IMR-90 (cell line): ENCODE measurements at regions not wholly inside any gene's neighbourhood (a gene's known extent, or its start where the extent isn't known, plus 50 kb on each side); places are given as distances from the start of the nearest gene placed in this dataset.

Experiments used
- ATAC-seq: fragments of 200-7000 bp; cut with Tn5 transposase; 2 replicates; pipeline ENCODE4 v1.9.1; 2020; ENCODE audit warnings: low read depth, mild to moderate bottlenecking, moderate library complexity
- BruUV-seq: library from RNA; stranded (reverse); fragments of 400-500 nt; replicated peaks from 2 replicates; lab custom pipeline; 2021; lab: Mats Ljungman, UMichigan
- CTCF ChIA-PET: fragments of 300-600 bp; formaldehyde crosslinking; extraction: SDS; loops from one replicate; lab custom pipeline; 2021; ENCODE audit warnings: antibody characterized with exemption; lab: Yijun Ruan, JAX
- POLR2A ChIA-PET: fragments of 300-600 bp; sonication (Branson Sonifier 250); formaldehyde crosslinking; loops from one replicate; lab custom pipeline; 2022; ENCODE audit warnings: antibody characterized with exemption; ENCODE audit not compliant: unreplicated experiment; lab: Charles Lee
- DNase-seq: peaks from one replicate; pipeline ENCODE4 v3.0.0; 2013
- H2AFZ ChIP-seq: replicated peaks from 2 replicates; pipeline ENCODE3; 2013; ENCODE audit warnings: low read length, mild to moderate bottlenecking; ENCODE audit not compliant: poor library complexity
- H2AK5ac ChIP-seq: 2 replicates; pipeline ENCODE4 v1.6.1; 2013; ENCODE audit warnings: low read depth, low read length, inconsistent platforms
- H2AK9ac ChIP-seq: replicated peaks from 2 replicates; pipeline ENCODE3; 2013; ENCODE audit warnings: mild to moderate bottlenecking, low read depth, low read length, moderate library complexity; ENCODE audit not compliant: poor library complexity
- H2BK120ac ChIP-seq: 2 replicates; pipeline ENCODE4 v1.6.1; 2013; ENCODE audit warnings: low read depth, low read length, inconsistent platforms
- H2BK15ac ChIP-seq: 3 replicates; pipeline ENCODE4 v1.6.1; 2013; ENCODE audit warnings: low read depth, low read length, inconsistent platforms
- H2BK20ac ChIP-seq: 2 replicates; pipeline ENCODE4 v1.6.1; 2013; ENCODE audit warnings: low read depth, mild to moderate bottlenecking, inconsistent platforms, low read length, moderate library complexity
- H2BK5ac ChIP-seq: 2 replicates; pipeline ENCODE4 v1.6.1; 2013; ENCODE audit warnings: mild to moderate bottlenecking, low read depth, low read length, inconsistent platforms; ENCODE audit not compliant: poor library complexity, severe bottlenecking
- H3K14ac ChIP-seq: replicated peaks from 2 replicates; pipeline ENCODE4 v1.6.1; 2013; ENCODE audit warnings: low read depth, low read length, inconsistent platforms
- H3K18ac ChIP-seq: 2 replicates; pipeline ENCODE4 v1.6.1; 2013; ENCODE audit warnings: low read depth, low read length, control low read depth
- H3K23ac ChIP-seq: 2 replicates; pipeline ENCODE4 v1.6.1; 2013; ENCODE audit warnings: low read depth, low read length, inconsistent platforms
- H3K27ac ChIP-seq: 2 replicates; pipeline ENCODE4 v1.5.1; 2013; ENCODE audit warnings: mild to moderate bottlenecking, control low read depth, low read length; ENCODE audit not compliant: insufficient read depth
- H3K27me3 ChIP-seq: 2 replicates; pipeline ENCODE4 v1.6.1; 2013; ENCODE audit warnings: low read length; ENCODE audit not compliant: control insufficient read depth, insufficient read depth
- H3K36me3 ChIP-seq: 2 replicates; pipeline ENCODE4 v1.6.1; 2013; ENCODE audit warnings: low read length, mixed read lengths; ENCODE audit not compliant: control insufficient read depth, insufficient read depth
- H3K4ac ChIP-seq: 2 replicates; pipeline ENCODE4 v1.6.1; 2013; ENCODE audit warnings: low read depth, low read length, inconsistent platforms
- H3K4me1 ChIP-seq: 2 replicates; pipeline ENCODE4 v1.6.1; 2013; ENCODE audit warnings: low read length, mixed read lengths; ENCODE audit not compliant: control insufficient read depth, insufficient read depth
- H3K4me2 ChIP-seq: 2 replicates; pipeline ENCODE4 v1.6.1; 2013; ENCODE audit warnings: low read depth, mild to moderate bottlenecking, control low read depth, low read length, moderate library complexity
- H3K4me3 ChIP-seq: 2 replicates; pipeline ENCODE4 v1.5.1; 2013; ENCODE audit warnings: low read depth, mild to moderate bottlenecking, control low read depth, low read length, moderate library complexity; ENCODE audit not compliant: insufficient read depth
- H3K56ac ChIP-seq: 2 replicates; pipeline ENCODE4 v1.6.1; 2013; ENCODE audit warnings: low read length, inconsistent platforms; ENCODE audit not compliant: insufficient read depth; ENCODE audit errors: extremely low read depth
- H3K79me1 ChIP-seq, 2 experiments: 2 replicates each; pipeline ENCODE4 v1.6.1; 2013; ENCODE audit warnings: low read length in 2 of 2, inconsistent platforms in 1 of 2, low read depth in 1 of 2
- H3K9ac ChIP-seq: 2 replicates; pipeline ENCODE4 v1.6.1; 2013; ENCODE audit warnings: low read depth, low read length, control low read depth
- H3K9me1 ChIP-seq: 2 replicates; pipeline ENCODE4 v1.6.1; 2013; ENCODE audit warnings: low read length, inconsistent platforms; ENCODE audit not compliant: insufficient read depth
- H3K9me3 ChIP-seq: 2 replicates; pipeline ENCODE4 v1.6.1; 2013; ENCODE audit warnings: low read length; ENCODE audit not compliant: control insufficient read depth, insufficient read depth
- H4K20me1 ChIP-seq: 2 replicates; pipeline ENCODE4 v1.6.1; 2013; ENCODE audit warnings: low read length, inconsistent platforms; ENCODE audit not compliant: insufficient read depth
- H4K5ac ChIP-seq: 2 replicates; pipeline ENCODE4 v1.6.1; 2013; ENCODE audit warnings: mild to moderate bottlenecking, low read depth, low read length, control low read depth
- H4K8ac ChIP-seq, 2 experiments: 2 replicates each; pipeline ENCODE4 v1.6.1; 2013; ENCODE audit warnings: low read depth in 2 of 2, low read length in 2 of 2, control low read depth in 1 of 2, inconsistent platforms in 1 of 2
- H4K91ac ChIP-seq: 2 replicates; pipeline ENCODE4 v1.6.1; 2013; ENCODE audit warnings: low read depth, low read length, inconsistent platforms; ENCODE audit not compliant: insufficient read depth
- CEBPB ChIP-seq: IDR thresholded peaks from 2 replicates; pipeline ENCODE4 v1.6.1; 2012; ENCODE audit warnings: low read depth, low read length, improper control_type of control experiment
- CHD1 ChIP-seq: IDR thresholded peaks from 2 replicates; pipeline ENCODE4 v1.6.1; 2012; ENCODE audit warnings: low read depth, low read length, improper control_type of control experiment
- CTCF ChIP-seq: conservative IDR thresholded peaks from 2 replicates; pipeline ENCODE4 v1.5.1; 2012; ENCODE audit warnings: mild to moderate bottlenecking, low read depth, low read length, improper control_type of control experiment
- ELK1 ChIP-seq: fragments of 150-350 bp; IDR thresholded peaks from 2 replicates; pipeline ENCODE4 v1.6.1; 2016; ENCODE audit warnings: low read depth, mild to moderate bottlenecking, low read length, moderate library complexity, borderline replicate concordance
- FOS ChIP-seq: fragments of 150-350 bp; IDR thresholded peaks from 2 replicates; pipeline ENCODE4 v1.6.1; 2016; ENCODE audit warnings: low read depth, low read length
- MAFK ChIP-seq: IDR thresholded peaks from 2 replicates; pipeline ENCODE4 v1.6.1; 2012; ENCODE audit warnings: low read depth, low read length, improper control_type of control experiment
- MAZ ChIP-seq: IDR thresholded peaks from 2 replicates; pipeline ENCODE4 v1.6.1; 2012; ENCODE audit warnings: low read depth, mild to moderate bottlenecking, low read length, improper control_type of control experiment, moderate library complexity, borderline replicate concordance
- MXI1 ChIP-seq: IDR thresholded peaks from 2 replicates; pipeline ENCODE4 v1.6.1; 2012; ENCODE audit warnings: low read depth, mild to moderate bottlenecking, low read length, moderate library complexity, borderline replicate concordance
- NFE2L2 ChIP-seq: fragments of 150-350 bp; IDR thresholded peaks from 2 replicates; pipeline ENCODE4 v1.6.1; 2016; ENCODE audit warnings: low read depth, mild to moderate bottlenecking, low read length
- POLR2A ChIP-seq: IDR thresholded peaks from 2 replicates; pipeline ENCODE4 v1.6.1; 2012; ENCODE audit warnings: mild to moderate bottlenecking, low read depth, low read length
- RCOR1 ChIP-seq: IDR thresholded peaks from 2 replicates; pipeline ENCODE4 v1.6.1; 2012; ENCODE audit warnings: mild to moderate bottlenecking, low read length, improper control_type of control experiment; ENCODE audit not compliant: insufficient replicate concordance
- RFX5 ChIP-seq: IDR thresholded peaks from 2 replicates; pipeline ENCODE4 v1.8.0; 2012; ENCODE audit warnings: low read depth, mild to moderate bottlenecking, low read length, moderate library complexity
- SMC3 ChIP-seq: fragments of 150-350 bp; IDR thresholded peaks from 2 replicates; pipeline ENCODE4 v1.6.1; 2016; ENCODE audit warnings: low read depth, mild to moderate bottlenecking, antibody characterized with exemption, low read length, moderate library complexity
- USF2 ChIP-seq: fragments of 150-350 bp; IDR thresholded peaks from 2 replicates; pipeline ENCODE4 v1.6.1; 2017; ENCODE audit warnings: mild to moderate bottlenecking, antibody characterized with exemption, low read length, low read depth
- dilution Hi-C: fragments of 300-500 bp; cut with HindIII; formaldehyde crosslinking; loops from one replicate; pipeline ENCODE4 v1.14.3; 2018; ENCODE audit warnings: low sequenced_read_pairs; ENCODE audit not compliant: unreplicated experiment
- in situ Hi-C: fragments of 300-500 bp; cut with MboI; formaldehyde crosslinking; loops from 3 replicates; pipeline ENCODE4 v1.14.3; 2019; ENCODE audit warnings: low sequenced_read_pairs, inconsistent platforms, mixed read lengths
- intact Hi-C: fragments of 100-400 bp; cut with micrococcal nuclease; formaldehyde crosslinking; loops from 2 replicates; pipeline ENCODE4 v1.10.0; 2022

GRCh38 chr9:19614294-19614693 lies 174.5 kb downstream of the SLC24A2 start:
- TF ChIP-seq MAFK (no peak), RFX5 (no peak), ELK1 (no peak), SMC3 (no peak), FOS (no peak), MXI1 (no peak), POLR2A (no peak), RCOR1 (no peak), USF2 (no peak), CEBPB (no peak), MAZ (no peak), CHD1 (no peak), NFE2L2 (no peak), CTCF (no peak)
- no peaks in the 10 kb centered on the region for H3K9me1 ChIP-seq
- H3K36me3 ChIP-seq: no peaks in the 10 kb centered on the region
- ChIA-PET CTCF (no interaction called here), POLR2A (no interaction called here)
- H2AK9ac ChIP-seq: no peak overlapping the region
- no peak overlapping the region for H3K23ac ChIP-seq
- ATAC-seq: no peak
- H2AK5ac ChIP-seq: no peak overlapping the region
- H2BK15ac ChIP-seq: no peak overlapping the region
- no peaks in the 10 kb centered on the region; the same call in 1 of the 2 replicates for H3K27me3 ChIP-seq
- no peak overlapping the region for H3K27ac ChIP-seq
- H3K18ac ChIP-seq: no peak overlapping the region
- H3K4me1 ChIP-seq: no peaks in the 10 kb centered on the region
- no peak overlapping the region for H2BK20ac ChIP-seq
- H3K4ac ChIP-seq: no peak overlapping the region
- no peak overlapping the region for H4K8ac ChIP-seq
- dilution Hi-C loops (no loop called here), intact Hi-C loops (no loop called here), in situ Hi-C loops (no loop called here)
- H2BK5ac ChIP-seq: no peak overlapping the region
- H3K4me3 ChIP-seq: no peak overlapping the region
- no peak for DNase-seq
- BruUV-seq: no TSS peak
- H3K4me2 ChIP-seq: no peak overlapping the region
- H3K56ac ChIP-seq: no peak overlapping the region
- H2BK120ac ChIP-seq: no peak overlapping the region
- no peak overlapping the region for H4K5ac ChIP-seq
- no peaks in the 10 kb centered on the region for H4K20me1 ChIP-seq
- no peak overlapping the region for H4K91ac ChIP-seq
- H3K9me3 ChIP-seq: no peaks in the 10 kb centered on the region
- no peak overlapping the region for H3K14ac ChIP-seq
- H3K79me1 ChIP-seq: no peaks in the 10 kb centered on the region
- no peak overlapping the region for H3K9ac ChIP-seq
- H2AFZ ChIP-seq: no peak overlapping the region
